ENCODE measurements at regions not wholly inside any gene's neighbourhood (a gene's known extent, or its start where the extent isn't known, plus 50 kb on each side); places are given as distances from the start of the nearest gene placed in this dataset.

- DNase-seq (ENCODE audit: low spot score), result peak; percentile 73
- intact Hi-C loops (cut with DNase I), result no loop called here
Measured at GRCh38 chr9:134500931-134501760, 140.5 kb upstream of the COL5A1 start.

GRCh38 chr9:134501761-134502265 is 139.8 kb upstream of the COL5A1 start:
- DNase-seq (ENCODE audit: low spot score), result peak; percentile 75
- intact Hi-C loops (cut with DNase I), result no loop called here

- DNase-seq (ENCODE audit: low spot score), result peak; percentile 69
- intact Hi-C loops (cut with DNase I), result no loop called here
Measured at GRCh38 chr9:134502266-134502791, 139.3 kb upstream of the COL5A1 start.

- peak; percentile 93 for DNase-seq (ENCODE audit: low spot score)
Measured at GRCh38 chr9:134502809-134503211, 138.8 kb upstream of the COL5A1 start.

GRCh38 chr9:134503301-134504105 is 138.1 kb upstream of the COL5A1 start:
- DNase-seq (ENCODE audit: low spot score), result peak; percentile 56
- intact Hi-C loops (cut with DNase I), result no loop called here

More at GRCh38 chr9:134502809-134503211, 138.8 kb upstream of the COL5A1 start:
- intact Hi-C loops (cut with DNase I), result no loop called here

DNA sequence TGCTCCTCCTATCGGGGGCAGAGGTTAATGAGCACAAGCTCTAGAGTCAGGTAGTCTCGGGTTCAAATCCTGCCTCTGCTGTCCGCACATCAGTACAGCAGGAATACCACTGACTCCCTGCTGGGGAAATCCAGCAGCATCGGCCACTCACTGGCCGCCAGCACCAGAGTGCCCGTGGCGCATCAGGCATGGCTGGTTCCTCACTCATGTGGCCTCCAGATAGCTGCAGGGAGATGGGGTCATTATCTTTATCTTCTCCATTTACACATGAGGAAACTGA is 137.6 kb upstream of the COL5A1 start:
- peak; percentile 74 for DNase-seq (ENCODE audit: low spot score)
- intact Hi-C loops (cut with DNase I), result no loop called here

GRCh38 chr9:134505032-134505431 is 136.6 kb upstream of the COL5A1 start:
- intact Hi-C loops (cut with DNase I), result no loop called here
- DNase-seq (ENCODE audit: low spot score), result peak; percentile 52

DNA sequence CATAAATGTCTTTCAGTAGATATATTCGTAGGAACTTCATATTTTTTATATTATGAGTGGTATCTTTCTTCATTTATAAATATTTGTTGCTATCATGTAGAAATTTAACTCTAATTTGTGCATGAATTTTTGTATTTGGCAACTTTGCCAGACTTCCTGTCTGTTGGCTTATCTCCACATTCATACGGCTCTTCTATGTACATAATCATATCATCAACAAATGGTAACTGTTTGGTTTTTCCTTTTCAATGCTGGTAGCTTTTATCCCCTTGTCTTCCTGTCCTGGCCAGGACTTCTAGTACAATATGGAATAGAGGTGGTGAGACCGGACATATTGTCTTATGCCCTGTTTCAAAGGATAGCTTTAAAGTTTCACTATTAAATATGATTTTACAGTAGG is 132.3 kb upstream of the COL5A1 start:
- intact Hi-C loops (cut with DNase I), result no loop called here

DNA sequence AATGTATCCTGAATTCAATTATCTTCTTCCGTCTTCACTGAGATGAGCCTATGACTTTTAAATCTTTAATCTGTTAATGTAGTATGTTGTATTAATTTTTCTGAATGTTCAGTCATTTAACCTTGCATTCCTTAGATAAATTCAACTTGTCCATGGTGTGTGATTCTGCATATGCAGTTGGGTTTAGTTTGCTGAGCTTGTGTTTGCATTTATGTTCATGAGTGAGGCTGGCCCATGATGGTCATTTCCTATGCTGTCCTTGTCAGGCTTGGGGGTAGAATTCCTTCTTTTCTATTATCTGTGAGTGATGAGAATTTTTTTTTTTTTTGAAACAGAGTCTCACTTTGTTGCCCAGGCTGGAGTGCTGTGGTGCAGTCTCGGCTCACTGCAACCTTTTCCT is 131.8 kb upstream of the COL5A1 start:
- intact Hi-C loops (cut with DNase I), result no loop called here
- no peak for DNase-seq (ENCODE audit: low spot score)

More for the DNA sequence above, 132.3 kb upstream of the COL5A1 start:
- DNase-seq (ENCODE audit: low spot score), result no peak

- intact Hi-C loops (cut with DNase I), result loop anchor here in 1 of 2 donors (1.0 kb wide), 1 partner anchor 18 kb away; no protein-coding TSS in a partner anchor
- DNase-seq (ENCODE audit: low spot score), result no peak
Measured at GRCh38 chr9:134514503-134514902, 127.1 kb upstream of the COL5A1 start.

GRCh38 chr9:134515026-134515821 is 126.4 kb upstream of the COL5A1 start:
- DNase-seq (ENCODE audit: low spot score), result peak; percentile 46
- intact Hi-C loops (cut with DNase I), result no loop called here

GRCh38 chr9:134516464-134516863 is 125.1 kb upstream of the COL5A1 start:
- intact Hi-C loops (cut with DNase I), result no loop called here
- DNase-seq (ENCODE audit: low spot score), result peak; percentile 29

DNA sequence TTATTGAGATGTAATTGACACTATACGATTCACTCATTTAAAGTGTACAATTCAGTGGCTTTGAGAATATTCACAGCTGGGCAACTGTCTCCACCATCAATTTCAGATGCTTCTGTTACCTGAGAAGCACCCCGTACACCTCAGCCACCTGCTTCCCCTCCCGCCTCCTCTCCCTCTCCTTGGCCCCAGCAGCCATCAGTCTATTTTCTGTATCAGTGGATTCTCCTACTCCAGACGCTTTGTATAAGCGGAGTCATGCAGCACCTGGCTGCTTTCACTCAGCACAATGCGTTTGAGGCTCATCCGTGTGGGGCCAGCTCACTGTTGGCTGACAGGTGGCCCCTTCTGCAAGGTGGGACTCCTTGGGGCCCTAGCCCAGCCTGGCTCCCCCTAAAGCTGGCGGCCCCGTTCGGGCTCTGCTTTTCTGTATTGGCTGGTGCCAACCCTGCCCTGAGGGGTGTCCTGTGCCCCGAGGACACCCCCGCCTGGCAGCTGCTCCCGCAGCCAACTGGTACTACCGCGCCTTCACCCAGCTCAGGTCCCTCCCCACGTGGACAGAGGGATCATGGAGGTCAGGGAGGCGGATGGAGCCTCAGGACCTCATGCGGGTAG is 124.4 kb upstream of the COL5A1 start:
- peak; percentile 51 for DNase-seq (ENCODE audit: low spot score)
- intact Hi-C loops (cut with DNase I), result no loop called here

DNA sequence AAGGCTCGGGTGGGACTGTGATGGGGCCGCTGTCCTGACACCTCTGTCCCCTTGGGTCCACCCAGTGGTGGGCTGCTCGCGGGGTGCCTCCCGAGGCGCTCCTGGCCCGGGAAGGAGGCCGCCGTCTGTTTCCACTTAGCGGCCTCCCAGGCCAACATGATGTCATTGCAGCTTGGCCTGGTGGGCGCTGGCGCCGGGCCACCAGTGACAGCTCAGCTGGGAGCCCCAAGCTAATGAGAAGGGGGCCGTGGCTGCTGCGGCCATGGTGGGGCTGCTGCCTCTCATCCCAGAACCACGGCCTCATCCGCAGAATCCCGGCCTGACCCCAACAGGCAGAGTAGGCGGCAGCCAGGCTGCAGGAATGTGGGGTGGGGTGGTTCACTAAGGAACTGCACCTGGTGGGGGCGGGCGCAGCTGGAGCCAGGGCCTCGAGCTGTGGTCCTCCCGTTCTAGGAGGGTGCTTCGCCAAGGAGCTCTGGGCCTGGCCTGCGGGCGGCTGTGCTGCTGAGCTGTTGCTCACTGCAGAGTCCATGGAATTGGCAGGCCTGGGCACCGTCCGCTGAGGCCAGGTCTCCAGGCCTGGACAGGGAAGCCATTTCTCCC is 123.5 kb upstream of the COL5A1 start:
- peak; percentile 87 for DNase-seq (ENCODE audit: low spot score)
- intact Hi-C loops (cut with DNase I), result no loop called here

GRCh38 chr9:134519375-134520070 is 122.1 kb upstream of the COL5A1 start:
- intact Hi-C loops (cut with DNase I), result no loop called here

GRCh38 chr9:134521817-134522501 is 119.6 kb upstream of the COL5A1 start:
- intact Hi-C loops (cut with DNase I), result no loop called here
- DNase-seq (ENCODE audit: low spot score), result peak; percentile 67

More at GRCh38 chr9:134519375-134520070, 122.1 kb upstream of the COL5A1 start:
- DNase-seq (ENCODE audit: low spot score), result peak; percentile 72

- peak; percentile 60 for DNase-seq (ENCODE audit: low spot score)
- intact Hi-C loops (cut with DNase I), result no loop called here
Measured at GRCh38 chr9:134522502-134522848, 119.1 kb upstream of the COL5A1 start.

Data from posterior vena cava (tissue), 2 donors.